ENCODE measurements at regions not wholly inside any gene's neighbourhood (a gene's known extent, or its start where the extent isn't known, plus 50 kb on each side); places are given as distances from the start of the nearest gene placed in this dataset.
"Not testable (repeated sequence)": the region's sequence is repeated elsewhere in the genome, so short reads cannot be mapped to it uniquely, and the experiment has no call there.

DNA sequence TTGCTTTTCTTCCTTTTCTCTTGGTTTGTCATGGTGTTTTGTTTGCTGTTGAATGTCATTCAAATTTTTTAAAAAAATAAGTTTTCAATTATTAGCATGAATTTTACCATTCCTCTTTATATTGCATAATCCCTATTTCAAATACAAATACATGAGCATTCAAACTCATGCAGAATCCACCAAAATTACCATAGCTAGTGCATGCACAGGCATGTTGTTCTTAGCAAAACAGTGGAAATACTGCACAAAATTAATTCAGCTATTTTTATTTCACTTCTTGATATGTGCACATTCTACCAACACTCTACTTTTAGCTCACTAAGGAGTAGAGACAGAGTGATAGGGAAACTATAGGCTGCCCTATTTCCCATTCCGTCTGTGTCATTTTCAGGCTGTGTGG is 670.1 kb upstream of the LRRN3 start:
- ATAC-seq (no peak), DNase-seq (no peak)
- intact Hi-C loops (cut with DNase I) = no loop called here
- TF ChIP-seq, protein P1, sequence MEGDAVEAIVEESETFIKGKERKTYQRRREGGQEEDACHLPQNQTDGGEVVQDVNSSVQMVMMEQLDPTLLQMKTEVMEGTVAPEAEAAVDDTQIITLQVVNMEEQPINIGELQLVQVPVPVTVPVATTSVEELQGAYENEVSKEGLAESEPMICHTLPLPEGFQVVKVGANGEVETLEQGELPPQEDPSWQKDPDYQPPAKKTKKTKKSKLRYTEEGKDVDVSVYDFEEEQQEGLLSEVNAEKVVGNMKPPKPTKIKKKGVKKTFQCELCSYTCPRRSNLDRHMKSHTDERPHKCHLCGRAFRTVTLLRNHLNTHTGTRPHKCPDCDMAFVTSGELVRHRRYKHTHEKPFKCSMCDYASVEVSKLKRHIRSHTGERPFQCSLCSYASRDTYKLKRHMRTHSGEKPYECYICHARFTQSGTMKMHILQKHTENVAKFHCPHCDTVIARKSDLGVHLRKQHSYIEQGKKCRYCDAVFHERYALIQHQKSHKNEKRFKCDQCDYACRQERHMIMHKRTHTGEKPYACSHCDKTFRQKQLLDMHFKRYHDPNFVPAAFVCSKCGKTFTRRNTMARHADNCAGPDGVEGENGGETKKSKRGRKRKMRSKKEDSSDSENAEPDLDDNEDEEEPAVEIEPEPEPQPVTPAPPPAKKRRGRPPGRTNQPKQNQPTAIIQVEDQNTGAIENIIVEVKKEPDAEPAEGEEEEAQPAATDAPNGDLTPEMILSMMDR (IDR thresholded peaks at IDR 0.05) = no peak
- Histone ChIP-seq H3K4me1 (no peaks in the 10 kb centered on the region), H3K4me3 (no peak overlapping the region), H3K27me3 (no peaks in the 10 kb centered on the region), H3K27ac (no peak overlapping the region), H3K36me3 (no peaks in the 10 kb centered on the region), H3K9me3 (no peaks in the 10 kb centered on the region)

DNA sequence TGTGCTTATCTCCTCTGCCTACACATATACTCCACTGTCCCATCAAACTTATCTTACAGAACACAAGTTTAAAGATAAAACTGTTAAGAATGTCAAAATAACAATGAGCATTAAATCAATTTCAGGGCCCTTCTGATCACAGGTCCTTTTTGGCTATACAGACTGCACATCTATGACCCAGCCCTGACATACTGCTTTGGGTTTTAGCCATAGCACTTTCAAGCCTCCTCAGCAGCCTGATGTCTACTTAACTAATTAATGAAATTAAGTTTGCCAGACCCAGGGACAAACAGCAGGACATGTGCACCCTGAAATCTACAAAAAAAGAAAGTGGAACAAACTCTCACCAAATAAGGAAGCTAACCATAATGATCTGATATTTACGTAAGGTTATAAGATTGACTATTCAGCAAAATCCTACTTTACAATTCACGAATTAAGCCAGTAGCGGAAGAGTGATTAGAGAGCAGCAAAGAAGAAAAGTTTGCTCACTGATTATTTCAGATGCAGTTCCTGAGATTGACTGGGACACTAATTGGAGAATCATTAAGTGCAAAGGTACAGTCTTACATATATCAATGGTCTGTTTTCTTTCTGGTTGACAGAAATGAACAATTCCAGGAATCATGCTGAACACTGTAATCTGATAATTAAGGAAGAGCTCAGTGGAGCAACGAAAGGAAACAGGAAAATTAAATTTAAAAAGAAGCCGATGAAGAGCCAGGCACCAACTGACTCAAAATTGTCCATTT is 669.3 kb upstream of the LRRN3 start:
- intact Hi-C loops (cut with DNase I) = no loop called here
- Histone ChIP-seq H3K4me1 (no peaks in the 10 kb centered on the region), H3K36me3 (no peaks in the 10 kb centered on the region), H3K27me3 (no peaks in the 10 kb centered on the region), H3K27ac (no peak overlapping the region), H3K9me3 (no peaks in the 10 kb centered on the region), H3K4me3 (no peak overlapping the region)
- DNase-seq = no peak
- no peak for ATAC-seq
- TF ChIP-seq, protein P1 (IDR thresholded peaks at IDR 0.05) = no peak

DNA sequence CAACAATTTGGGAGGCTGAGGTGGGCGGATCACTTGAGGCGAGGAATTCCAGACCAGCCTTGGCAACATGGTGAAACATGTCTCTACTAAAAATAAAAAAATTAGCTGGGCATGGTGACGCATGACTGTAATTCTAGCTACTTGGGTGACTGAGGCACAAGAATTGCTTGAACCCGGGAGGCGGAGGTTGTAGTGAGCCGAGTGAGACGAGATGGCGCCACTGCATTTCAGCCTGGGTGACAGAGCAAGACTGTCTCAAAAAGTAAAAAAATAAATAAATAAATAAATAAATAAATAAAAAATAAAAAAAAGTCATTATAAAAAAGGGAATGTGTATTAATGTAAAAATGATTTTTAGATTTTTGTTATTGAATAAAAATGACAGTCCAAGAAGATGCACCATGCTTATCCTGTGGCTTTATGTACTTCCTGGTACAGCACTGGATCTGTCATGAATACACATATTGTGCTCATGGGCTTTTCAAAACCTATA is 658.8 kb upstream of the LRRN3 start:
- intact Hi-C loops (cut with DNase I) = no loop called here
- H3K4me1 ChIP-seq = no peaks in the 10 kb centered on the region
- no peak for DNase-seq
- TF ChIP-seq, protein P1 (IDR thresholded peaks at IDR 0.05) = no peak
- no peak for ATAC-seq
- H3K4me3 ChIP-seq = no peak overlapping the region
- H3K27ac ChIP-seq = no peak overlapping the region
- H3K9me3 ChIP-seq = no peaks in the 10 kb centered on the region
- H3K36me3 ChIP-seq = no peaks in the 10 kb centered on the region
- H3K27me3 ChIP-seq = no peaks in the 10 kb centered on the region

DNA sequence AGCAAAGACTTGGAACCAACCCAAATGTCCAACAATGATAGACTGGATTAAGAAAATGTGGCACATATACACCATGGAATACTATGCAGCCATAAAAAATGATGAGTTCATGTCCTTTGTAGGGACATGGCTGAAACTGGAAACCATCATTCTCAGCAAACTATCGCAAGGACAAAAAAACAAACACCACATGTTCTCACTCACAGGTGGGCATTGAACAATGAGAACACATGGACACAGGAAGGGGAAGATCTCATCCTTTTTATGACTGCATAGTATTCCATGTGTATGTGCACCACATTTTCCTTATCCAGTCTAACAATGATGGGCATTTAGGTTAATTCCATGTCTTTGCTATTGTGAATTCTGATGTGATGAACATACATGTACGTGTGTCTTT is 652.0 kb upstream of the LRRN3 start:
- H3K4me1 ChIP-seq, H3K36me3 ChIP-seq, H3K9me3 ChIP-seq: not testable (repeated sequence)

DNA sequence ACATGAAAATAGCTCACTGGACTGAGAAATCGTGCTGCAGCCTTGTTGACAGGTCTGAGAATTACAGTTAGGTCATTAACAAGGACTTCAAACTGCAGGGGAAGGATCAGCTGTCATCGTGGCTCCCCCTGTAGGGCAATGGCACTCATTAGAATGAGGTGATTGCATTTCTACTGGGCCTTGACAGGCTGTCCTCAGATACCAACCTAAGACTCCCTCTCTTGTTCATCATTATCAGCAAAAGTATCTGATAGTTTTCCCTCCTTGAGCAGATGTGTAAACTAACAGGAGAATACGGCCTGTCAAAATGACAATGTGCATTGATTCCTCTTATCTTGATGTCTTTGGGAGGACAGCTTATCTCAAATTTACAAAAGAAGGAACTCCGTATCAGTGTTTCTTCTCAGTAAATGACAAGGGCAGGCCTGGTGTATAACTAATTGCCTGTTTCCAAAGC is 648.5 kb upstream of the LRRN3 start:
- Histone ChIP-seq H3K4me3 (no peak overlapping the region), H3K4me1 (no peaks in the 10 kb centered on the region), H3K9me3 (peaks cover 0 to 5% of the 10 kb centered on the region in 2 donors), H3K36me3 (no peaks in the 10 kb centered on the region), H3K27ac (no peak overlapping the region), H3K27me3 (no peaks in the 10 kb centered on the region)
- DNase-seq (peak in 2 of 4 donors; percentile 3 to 32), ATAC-seq (peak; percentile 86)
- TF ChIP-seq, protein P1 (IDR thresholded peaks at IDR 0.05) = no peak
- intact Hi-C loops (cut with DNase I) = no loop called here

More for the DNA sequence above, 652.0 kb upstream of the LRRN3 start:
- DNase-seq; H3K4me3 ChIP-seq; intact Hi-C loops (cut with DNase I); H3K27ac ChIP-seq; H3K27me3 ChIP-seq; ATAC-seq: not testable (repeated sequence)
